DOHH2 (cell line): ENCODE measurements at regions not wholly inside any gene's neighbourhood (a gene's known extent, or its start where the extent isn't known, plus 50 kb on each side); places are given as distances from the start of the nearest gene placed in this dataset.

ENCODE experiments used
- H3F3A ChIP-seq: fragments of 200-600 bp; sonication (generic), shearing (Covaris generic); 2 replicates; pipeline ENCODE4 v1.6.0; 2016; ENCODE audit warnings: antibody characterized with exemption, mild to moderate bottlenecking; ENCODE audit not compliant: control insufficient read depth, insufficient read depth
- H3K27ac ChIP-seq: fragments of 200-600 bp; sonication (generic); 2 replicates; pipeline ENCODE4 v1.5.1; 2014; ENCODE audit warnings: low read depth, mild to moderate bottlenecking, low read length, moderate library complexity
- H3K27me3 ChIP-seq: fragments of 200-600 bp; sonication (generic); 2 replicates; pipeline ENCODE4 v1.6.1; 2014; ENCODE audit warnings: mild to moderate bottlenecking, low read length, mixed read lengths; ENCODE audit not compliant: control insufficient read depth
- H3K36me3 ChIP-seq: fragments of 200-600 bp; sonication (generic); 2 replicates; pipeline ENCODE4 v1.6.1; 2014; ENCODE audit warnings: mild to moderate bottlenecking, low read length, moderate library complexity, mixed read lengths; ENCODE audit not compliant: control insufficient read depth
- H3K4me1 ChIP-seq: fragments of 200-600 bp; sonication (generic); 2 replicates; pipeline ENCODE4 v1.6.1; 2014; ENCODE audit warnings: mild to moderate bottlenecking, low read length, mixed read lengths; ENCODE audit not compliant: control insufficient read depth
- H3K4me2 ChIP-seq: fragments of 200-600 bp; sonication (generic); 2 replicates; pipeline ENCODE4 v1.6.0; 2014; ENCODE audit warnings: mild to moderate bottlenecking, low read length, moderate library complexity
- H3K4me3 ChIP-seq: fragments of 200-600 bp; sonication (generic); 2 replicates; pipeline ENCODE4 v1.5.1; 2014; ENCODE audit warnings: mild to moderate bottlenecking, low read length, mixed read lengths
- H3K79me2 ChIP-seq: fragments of 200-600 bp; sonication (generic); 2 replicates; pipeline ENCODE4 v1.6.1; 2014; ENCODE audit warnings: mild to moderate bottlenecking, low read length, mixed read lengths; ENCODE audit not compliant: control insufficient read depth
- H3K9me2 ChIP-seq: fragments of 200-600 bp; sonication (generic); replicated peaks from 2 replicates; pipeline ENCODE4 v1.6.1; 2014; ENCODE audit warnings: mild to moderate bottlenecking, low read length, mixed read lengths; ENCODE audit not compliant: control insufficient read depth
- H3K9me3 ChIP-seq: fragments of 200-600 bp; sonication (generic); 2 replicates; pipeline ENCODE4 v1.6.1; 2014; ENCODE audit warnings: antibody characterized with exemption, low read length, mixed read lengths; ENCODE audit not compliant: control insufficient read depth, insufficient read depth
- H4K20me1 ChIP-seq: fragments of 200-600 bp; sonication (generic); 2 replicates; pipeline ENCODE4 v1.6.0; 2014; ENCODE audit warnings: low read depth, mild to moderate bottlenecking, antibody characterized with exemption, low read length, moderate library complexity; ENCODE audit not compliant: control insufficient read depth, insufficient read depth
- EZH2phosphoT487 ChIP-seq: fragments of 200-600 bp; sonication (generic); IDR thresholded peaks from 2 replicates; pipeline ENCODE4 v1.6.1; 2017; ENCODE audit warnings: borderline replicate concordance, mild to moderate bottlenecking, antibody characterized with exemption, low read length, moderate library complexity, mixed read lengths
- TF ChIP-seq, protein P1 (sequence below): fragments of 200-600 bp; sonication (generic); IDR thresholded peaks from one replicate; pipeline ENCODE4 v1.5.1; 2014; ENCODE audit warnings: antibody characterized with exemption, mild to moderate bottlenecking, low read depth, low read length; ENCODE audit not compliant: poor library complexity, severe bottlenecking

GRCh38 chr10:84811113-84811512 lies 482.7 kb downstream of the CCSER2 start:
- no peaks in the 10 kb centered on the region for H3F3A ChIP-seq
- H3K36me3 ChIP-seq: no peaks in the 10 kb centered on the region
- H3K4me1 ChIP-seq: no peaks in the 10 kb centered on the region
- no peaks in the 10 kb centered on the region for H3K27me3 ChIP-seq
- no peaks in the 10 kb centered on the region for H4K20me1 ChIP-seq
- no peak overlapping the region for H3K27ac ChIP-seq
- TF ChIP-seq, protein P1, sequence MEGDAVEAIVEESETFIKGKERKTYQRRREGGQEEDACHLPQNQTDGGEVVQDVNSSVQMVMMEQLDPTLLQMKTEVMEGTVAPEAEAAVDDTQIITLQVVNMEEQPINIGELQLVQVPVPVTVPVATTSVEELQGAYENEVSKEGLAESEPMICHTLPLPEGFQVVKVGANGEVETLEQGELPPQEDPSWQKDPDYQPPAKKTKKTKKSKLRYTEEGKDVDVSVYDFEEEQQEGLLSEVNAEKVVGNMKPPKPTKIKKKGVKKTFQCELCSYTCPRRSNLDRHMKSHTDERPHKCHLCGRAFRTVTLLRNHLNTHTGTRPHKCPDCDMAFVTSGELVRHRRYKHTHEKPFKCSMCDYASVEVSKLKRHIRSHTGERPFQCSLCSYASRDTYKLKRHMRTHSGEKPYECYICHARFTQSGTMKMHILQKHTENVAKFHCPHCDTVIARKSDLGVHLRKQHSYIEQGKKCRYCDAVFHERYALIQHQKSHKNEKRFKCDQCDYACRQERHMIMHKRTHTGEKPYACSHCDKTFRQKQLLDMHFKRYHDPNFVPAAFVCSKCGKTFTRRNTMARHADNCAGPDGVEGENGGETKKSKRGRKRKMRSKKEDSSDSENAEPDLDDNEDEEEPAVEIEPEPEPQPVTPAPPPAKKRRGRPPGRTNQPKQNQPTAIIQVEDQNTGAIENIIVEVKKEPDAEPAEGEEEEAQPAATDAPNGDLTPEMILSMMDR: no peak
- no peak for TF ChIP-seq EZH2phosphoT487
- H3K4me2 ChIP-seq: no peak overlapping the region
- H3K9me2 ChIP-seq: no peaks in the 10 kb centered on the region
- H3K4me3 ChIP-seq: no peak overlapping the region
- H3K79me2 ChIP-seq: no peaks in the 10 kb centered on the region
- H3K9me3 ChIP-seq: no peaks in the 10 kb centered on the region

DNA sequence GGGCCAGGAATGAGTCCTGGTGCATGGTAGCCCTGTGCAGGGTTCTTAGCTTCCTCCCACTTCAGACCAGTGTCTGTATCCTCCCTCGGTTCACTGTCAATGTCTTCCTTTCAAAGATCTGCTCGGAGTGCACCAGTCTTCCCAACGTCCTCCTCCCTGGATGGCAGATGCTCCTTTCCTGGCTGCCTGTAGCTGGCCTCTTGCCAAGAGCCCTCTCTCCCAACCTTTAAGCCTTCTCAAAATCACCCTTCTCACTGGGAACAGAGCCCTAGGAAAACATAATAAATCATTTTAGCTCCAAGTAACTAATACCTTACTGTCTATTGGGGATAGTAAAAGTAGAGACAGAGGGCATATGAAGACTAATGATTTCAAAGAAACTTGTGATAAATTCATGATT lies 490.6 kb downstream of the CCSER2 start:
- no peak overlapping the region for H3K27ac ChIP-seq
- no peaks in the 10 kb centered on the region for H3K79me2 ChIP-seq
- H3K36me3 ChIP-seq: no peaks in the 10 kb centered on the region
- TF ChIP-seq, protein P1: no peak
- H3K9me2 ChIP-seq: no peaks in the 10 kb centered on the region
- no peaks in the 10 kb centered on the region for H3F3A ChIP-seq
- no peak overlapping the region for H3K4me2 ChIP-seq
- H3K4me3 ChIP-seq: no peak overlapping the region
- H3K27me3 ChIP-seq: no peaks in the 10 kb centered on the region
- H3K4me1 ChIP-seq: no peaks in the 10 kb centered on the region
- H3K9me3 ChIP-seq: no peaks in the 10 kb centered on the region
- no peaks in the 10 kb centered on the region for H4K20me1 ChIP-seq

DNA sequence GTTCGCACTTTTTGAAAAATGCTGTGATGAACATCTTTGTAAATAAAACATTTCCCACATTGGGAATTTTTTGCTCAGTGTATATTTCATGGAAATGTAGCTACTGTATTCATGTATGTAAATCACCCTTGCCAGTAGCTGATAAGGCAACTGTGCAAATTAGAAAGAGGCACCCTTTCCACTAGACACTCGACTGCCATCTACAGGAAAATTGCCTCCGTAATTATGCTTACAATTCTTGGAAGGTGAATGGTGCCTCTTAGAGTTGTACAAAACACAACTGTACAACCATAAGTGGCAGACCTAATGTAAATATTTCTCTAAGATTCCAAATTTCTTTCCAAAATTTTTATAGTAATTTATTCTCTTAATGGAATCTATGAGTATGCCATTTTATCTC lies 491.7 kb downstream of the CCSER2 start:
- Histone ChIP-seq H3K4me3 (no peak overlapping the region), H3K79me2 (no peaks in the 10 kb centered on the region)

More for the DNA sequence above, 491.7 kb downstream of the CCSER2 start:
- Histone ChIP-seq H3K36me3 (no peaks in the 10 kb centered on the region), H3F3A (no peaks in the 10 kb centered on the region), H4K20me1 (no peaks in the 10 kb centered on the region), H3K27ac (no peak overlapping the region), H3K4me1 (no peaks in the 10 kb centered on the region), H3K4me2 (no peak overlapping the region), H3K27me3 (no peaks in the 10 kb centered on the region), H3K9me3 (no peaks in the 10 kb centered on the region), H3K9me2 (no peaks in the 10 kb centered on the region)
- TF ChIP-seq EZH2phosphoT487: no peak
- TF ChIP-seq, protein P1: peak; percentile 37
